GM12878 (cell line): ENCODE measurements at regions not wholly inside any gene's neighbourhood (a gene's known extent, or its start where the extent isn't known, plus 50 kb on each side); places are given as distances from the start of the nearest gene placed in this dataset.

Experiments used
- ATAC-seq: fragments of 200-7000 bp; cut with Tn5 transposase; 3 replicates; pipeline ENCODE4 v1.9.1; 2020; ENCODE audit warnings: mild to moderate bottlenecking, moderate library complexity
- BruUV-seq: library from RNA; stranded (reverse); fragments of 400-500 nt; replicated peaks from 2 replicates; lab custom pipeline; 2021; lab: Mats Ljungman, UMichigan
- CTCF ChIA-PET: fragments of 300-600 bp; sonication (Branson Sonifier 250); formaldehyde crosslinking; extraction: SDS; loops from one replicate; lab custom pipeline; 2021; ENCODE audit warnings: inconsistent platforms; lab: Yijun Ruan, JAX
- POLR2A ChIA-PET: fragments of 350-600 bp; formaldehyde crosslinking; extraction: SDS; loops from one replicate; lab custom pipeline; 2021; ENCODE audit warnings: inconsistent platforms; lab: Charles Lee
- RAD21 ChIA-PET: fragments of 300-600 bp; sonication (Branson Sonifier 250); formaldehyde crosslinking; loops from one replicate; lab custom pipeline; 2023; ENCODE audit warnings: antibody characterized with exemption; ENCODE audit not compliant: unreplicated experiment; lab: Charles Lee
- SMC1A ChIA-PET: fragments of 300-600 bp; sonication (Branson Sonifier 250); formaldehyde crosslinking; loops from one replicate; lab custom pipeline; 2023; ENCODE audit not compliant: unreplicated experiment, uncharacterized antibody; lab: Charles Lee
- DNase-seq: peaks from one replicate; pipeline ENCODE4 v3.0.0-alpha.2; 2011; ENCODE audit warnings: low read depth, low spot score
- FAIRE-seq: peaks from 3 replicates; lab custom pipeline; 2011; peaks lifted over from hg19 to GRCh38; lab: Jason Lieb, UNC
- H2AFZ ChIP-seq: 2 replicates; pipeline ENCODE4 v1.6.0; 2011; ENCODE audit warnings: low read depth, low read length, control low read depth; ENCODE audit not compliant: control insufficient read depth
- H3K27ac ChIP-seq: 2 replicates; pipeline ENCODE4 v1.5.1; 2011; ENCODE audit warnings: control low read depth; ENCODE audit not compliant: control insufficient read depth, insufficient read depth
- H3K27me3 ChIP-seq, 2 experiments: replicated peaks in 1 of 2; 2 replicates each; pipeline versions ENCODE4 v1.6.0 to v1.6.1; 2011; ENCODE audit warnings: low read length in 1 of 2; ENCODE audit not compliant: control insufficient read depth in 2 of 2, insufficient read depth in 2 of 2
- H3K36me3 ChIP-seq, 2 experiments: 2 replicates each; pipeline ENCODE4 v1.5.1; 2011; ENCODE audit warnings: low read length in 1 of 2; ENCODE audit not compliant: control insufficient read depth in 2 of 2, insufficient read depth in 2 of 2
- H3K4me1 ChIP-seq: 2 replicates; pipeline ENCODE4 v1.6.1; 2011; ENCODE audit warnings: mild to moderate bottlenecking, low read length, moderate library complexity, mixed read lengths; ENCODE audit not compliant: control insufficient read depth, insufficient read depth
- H3K4me2 ChIP-seq: 2 replicates; pipeline ENCODE4 v1.6.0; 2011; ENCODE audit warnings: control low read depth; ENCODE audit not compliant: control insufficient read depth, insufficient read depth
- H3K4me3 ChIP-seq: fragments of 200-600 bp; sonication (generic); 2 replicates; pipeline ENCODE4 v1.5.1; 2016
- H3K79me2 ChIP-seq: 2 replicates; pipeline ENCODE4 v1.6.0; 2011; ENCODE audit warnings: low read length; ENCODE audit not compliant: control insufficient read depth, insufficient read depth
- H3K9ac ChIP-seq: 2 replicates; pipeline ENCODE4 v1.8.0; 2011; ENCODE audit warnings: low read length, control low read depth, mixed read lengths; ENCODE audit not compliant: control insufficient read depth, insufficient read depth
- H3K9me3 ChIP-seq: replicated peaks from 3 replicates; pipeline ENCODE4 v1.5.1; 2011; ENCODE audit warnings: mild to moderate bottlenecking, low read length; ENCODE audit not compliant: control insufficient read depth, insufficient read depth
- H4K20me1 ChIP-seq: 2 replicates; pipeline ENCODE4 v1.6.0; 2011; ENCODE audit not compliant: control insufficient read depth, insufficient read depth
- BRCA1 ChIP-seq: IDR thresholded peaks from 2 replicates; pipeline ENCODE4 v1.6.1; 2011; ENCODE audit warnings: low read depth, low read length, improper control_type of control experiment
- EGR1 ChIP-seq, 2 experiments: IDR thresholded peaks; 1 replicate in 1 of 2; 2 replicates in 1 of 2; pipeline ENCODE4 v1.6.1; 2011 to 2012; ENCODE audit warnings: low read depth in 2 of 2, low read length in 2 of 2, borderline replicate concordance in 1 of 2, mild to moderate bottlenecking in 1 of 2, moderate library complexity in 1 of 2
- HCFC1 ChIP-seq: fragments of 150-350 bp; IDR thresholded peaks from 2 replicates; pipeline ENCODE4 v1.6.1; 2014; ENCODE audit warnings: low read length
- KLF5 ChIP-seq: fragments of 450-650 bp; IDR thresholded peaks from 2 replicates; pipeline ENCODE4 v1.6.1; 2014; ENCODE audit warnings: mild to moderate bottlenecking; ENCODE audit not compliant: partially characterized antibody
- MTA3 ChIP-seq: IDR thresholded peaks from 2 replicates; pipeline ENCODE4 v1.6.1; 2012; ENCODE audit warnings: low read length, inconsistent platforms, borderline replicate concordance
- POLR2AphosphoS2 ChIP-seq: IDR thresholded peaks from 2 replicates; pipeline ENCODE4 v1.6.1; 2011; ENCODE audit warnings: low read depth, mild to moderate bottlenecking, low read length, improper control_type of control experiment, moderate library complexity
- RFX5 ChIP-seq: IDR thresholded peaks from 2 replicates; pipeline ENCODE4 v1.6.1; 2011; ENCODE audit warnings: low read depth, low read length, improper control_type of control experiment
- SMAD5 ChIP-seq: IDR thresholded peaks from 2 replicates; pipeline ENCODE4 v1.6.1; 2016; ENCODE audit warnings: antibody characterized with exemption, low read depth
- SMARCA5 ChIP-seq: fragments of 450-650 bp; IDR thresholded peaks from 2 replicates; pipeline ENCODE4 v1.6.1; 2017; ENCODE audit warnings: mild to moderate bottlenecking
- WGBS: methylation state at CpG from one replicate; pipeline ENCODE4 v1.1.6; 2016; ENCODE audit warnings: low lambda C conversion rate; ENCODE audit not compliant: insufficient replicate concordance, insufficient coverage; ENCODE audit errors: missing lambda C conversion rate; 5-methylcytosine and 5-hydroxymethylcytosine counted together
- in situ Hi-C: fragments of 300-500 bp; cut with MboI; formaldehyde crosslinking; loops from 9 replicates; pipeline ENCODE4 v1.14.3; 2018; ENCODE audit warnings: mixed read lengths
- intact Hi-C: fragments of 100-400 bp; cut with micrococcal nuclease; formaldehyde crosslinking; loops from one replicate; pipeline ENCODE4 v1.14.2; 2022; ENCODE audit not compliant: unreplicated experiment
- TF ChIP-seq, protein P1 (sequence below): IDR thresholded peaks from 2 replicates; pipeline ENCODE4 v1.6.1; 2011; ENCODE audit warnings: borderline replicate concordance, low read depth, mild to moderate bottlenecking, moderate library complexity, low read length; ENCODE audit not compliant: insufficient read depth, poor library complexity, severe bottlenecking
- TF ChIP-seq, protein P2 (sequence below): fragments of 450-650 bp; IDR thresholded peaks from 2 replicates; pipeline ENCODE4 v1.6.1; 2017; ENCODE audit warnings: mild to moderate bottlenecking, moderate library complexity
- TF ChIP-seq, protein P3 (sequence below): fragments of 450-650 bp; IDR thresholded peaks from 2 replicates; pipeline ENCODE4 v1.6.1; 2017; ENCODE audit warnings: mild to moderate bottlenecking, moderate library complexity

DNA sequence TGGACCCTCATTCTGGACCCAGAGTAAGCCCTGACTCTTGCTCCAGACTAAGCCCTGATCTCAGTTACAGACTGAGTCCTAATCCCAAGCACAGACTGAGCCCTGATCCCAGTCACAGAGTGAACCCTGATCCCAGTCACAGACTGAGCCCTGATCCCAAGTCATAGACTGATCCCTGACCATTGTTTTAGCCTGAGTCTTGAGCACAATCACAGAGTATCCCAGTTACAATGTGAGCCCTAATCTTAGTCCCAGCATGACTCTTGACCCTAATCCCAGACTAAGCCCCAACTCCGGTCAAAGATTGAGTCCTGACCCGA is 240.6 kb downstream of the RBM19 start:
- no peak for ATAC-seq
- no peaks in the 10 kb centered on the region for H4K20me1 ChIP-seq
- ChIA-PET CTCF (interaction anchor here (0.5 kb wide), 1 partner anchor 315 kb away, joined by 4 read pairs; no protein-coding TSS in a partner anchor), RAD21 (no interaction called here), SMC1A (no interaction called here), POLR2A (no interaction called here)
- no peak overlapping the region for H3K9ac ChIP-seq
- no peak for FAIRE-seq
- H3K4me3 ChIP-seq: no peak overlapping the region
- H3K4me1 ChIP-seq: no peaks in the 10 kb centered on the region
- no peaks in the 10 kb centered on the region; the same call in 2 of the 3 replicates for H3K9me3 ChIP-seq
- no peaks in the 10 kb centered on the region; a peak in 1 of 4 replicates for H3K27me3 ChIP-seq
- H3K36me3 ChIP-seq: no peaks in the 10 kb centered on the region
- no peak overlapping the region for H3K4me2 ChIP-seq
- no TSS peak for BruUV-seq
- H3K79me2 ChIP-seq: no peaks in the 10 kb centered on the region
- no peak overlapping the region for H2AFZ ChIP-seq
- no peak for DNase-seq
- in situ Hi-C loops: no loop called here
- intact Hi-C loops: no loop called here
- WGBS: 0% methylated on average over 2 of the region's 2 CpGs
- TF ChIP-seq, protein P1, sequence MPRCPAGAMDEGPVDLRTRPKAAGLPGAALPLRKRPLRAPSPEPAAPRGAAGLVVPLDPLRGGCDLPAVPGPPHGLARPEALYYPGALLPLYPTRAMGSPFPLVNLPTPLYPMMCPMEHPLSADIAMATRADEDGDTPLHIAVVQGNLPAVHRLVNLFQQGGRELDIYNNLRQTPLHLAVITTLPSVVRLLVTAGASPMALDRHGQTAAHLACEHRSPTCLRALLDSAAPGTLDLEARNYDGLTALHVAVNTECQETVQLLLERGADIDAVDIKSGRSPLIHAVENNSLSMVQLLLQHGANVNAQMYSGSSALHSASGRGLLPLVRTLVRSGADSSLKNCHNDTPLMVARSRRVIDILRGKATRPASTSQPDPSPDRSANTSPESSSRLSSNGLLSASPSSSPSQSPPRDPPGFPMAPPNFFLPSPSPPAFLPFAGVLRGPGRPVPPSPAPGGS: no peak
- TF ChIP-seq SMARCA5: no peak
- TF ChIP-seq EGR1 (IDR thresholded peaks at IDR 0.05; ENCODE audit: borderline replicate concordance in 1 of 2, low read depth in 2 of 2, low read length in 2 of 2): no peak
- no peak for TF ChIP-seq RFX5
- TF ChIP-seq SMAD5: no peak
- TF ChIP-seq KLF5: no peak
- TF ChIP-seq POLR2AphosphoS2: no peak
- TF ChIP-seq, protein P2, sequence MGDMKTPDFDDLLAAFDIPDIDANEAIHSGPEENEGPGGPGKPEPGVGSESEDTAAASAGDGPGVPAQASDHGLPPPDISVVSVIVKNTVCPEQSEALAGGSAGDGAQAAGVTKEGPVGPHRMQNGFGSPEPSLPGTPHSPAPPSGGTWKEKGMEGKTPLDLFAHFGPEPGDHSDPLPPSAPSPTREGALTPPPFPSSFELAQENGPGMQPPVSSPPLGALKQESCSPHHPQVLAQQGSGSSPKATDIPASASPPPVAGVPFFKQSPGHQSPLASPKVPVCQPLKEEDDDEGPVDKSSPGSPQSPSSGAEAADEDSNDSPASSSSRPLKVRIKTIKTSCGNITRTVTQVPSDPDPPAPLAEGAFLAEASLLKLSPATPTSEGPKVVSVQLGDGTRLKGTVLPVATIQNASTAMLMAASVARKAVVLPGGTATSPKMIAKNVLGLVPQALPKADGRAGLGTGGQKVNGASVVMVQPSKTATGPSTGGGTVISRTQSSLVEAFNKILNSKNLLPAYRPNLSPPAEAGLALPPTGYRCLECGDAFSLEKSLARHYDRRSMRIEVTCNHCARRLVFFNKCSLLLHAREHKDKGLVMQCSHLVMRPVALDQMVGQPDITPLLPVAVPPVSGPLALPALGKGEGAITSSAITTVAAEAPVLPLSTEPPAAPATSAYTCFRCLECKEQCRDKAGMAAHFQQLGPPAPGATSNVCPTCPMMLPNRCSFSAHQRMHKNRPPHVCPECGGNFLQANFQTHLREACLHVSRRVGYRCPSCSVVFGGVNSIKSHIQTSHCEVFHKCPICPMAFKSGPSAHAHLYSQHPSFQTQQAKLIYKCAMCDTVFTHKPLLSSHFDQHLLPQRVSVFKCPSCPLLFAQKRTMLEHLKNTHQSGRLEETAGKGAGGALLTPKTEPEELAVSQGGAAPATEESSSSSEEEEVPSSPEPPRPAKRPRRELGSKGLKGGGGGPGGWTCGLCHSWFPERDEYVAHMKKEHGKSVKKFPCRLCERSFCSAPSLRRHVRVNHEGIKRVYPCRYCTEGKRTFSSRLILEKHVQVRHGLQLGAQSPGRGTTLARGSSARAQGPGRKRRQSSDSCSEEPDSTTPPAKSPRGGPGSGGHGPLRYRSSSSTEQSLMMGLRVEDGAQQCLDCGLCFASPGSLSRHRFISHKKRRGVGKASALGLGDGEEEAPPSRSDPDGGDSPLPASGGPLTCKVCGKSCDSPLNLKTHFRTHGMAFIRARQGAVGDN: no peak
- TF ChIP-seq MTA3: no peak
- no peak for TF ChIP-seq BRCA1
- TF ChIP-seq HCFC1: no peak
- TF ChIP-seq, protein P3, sequence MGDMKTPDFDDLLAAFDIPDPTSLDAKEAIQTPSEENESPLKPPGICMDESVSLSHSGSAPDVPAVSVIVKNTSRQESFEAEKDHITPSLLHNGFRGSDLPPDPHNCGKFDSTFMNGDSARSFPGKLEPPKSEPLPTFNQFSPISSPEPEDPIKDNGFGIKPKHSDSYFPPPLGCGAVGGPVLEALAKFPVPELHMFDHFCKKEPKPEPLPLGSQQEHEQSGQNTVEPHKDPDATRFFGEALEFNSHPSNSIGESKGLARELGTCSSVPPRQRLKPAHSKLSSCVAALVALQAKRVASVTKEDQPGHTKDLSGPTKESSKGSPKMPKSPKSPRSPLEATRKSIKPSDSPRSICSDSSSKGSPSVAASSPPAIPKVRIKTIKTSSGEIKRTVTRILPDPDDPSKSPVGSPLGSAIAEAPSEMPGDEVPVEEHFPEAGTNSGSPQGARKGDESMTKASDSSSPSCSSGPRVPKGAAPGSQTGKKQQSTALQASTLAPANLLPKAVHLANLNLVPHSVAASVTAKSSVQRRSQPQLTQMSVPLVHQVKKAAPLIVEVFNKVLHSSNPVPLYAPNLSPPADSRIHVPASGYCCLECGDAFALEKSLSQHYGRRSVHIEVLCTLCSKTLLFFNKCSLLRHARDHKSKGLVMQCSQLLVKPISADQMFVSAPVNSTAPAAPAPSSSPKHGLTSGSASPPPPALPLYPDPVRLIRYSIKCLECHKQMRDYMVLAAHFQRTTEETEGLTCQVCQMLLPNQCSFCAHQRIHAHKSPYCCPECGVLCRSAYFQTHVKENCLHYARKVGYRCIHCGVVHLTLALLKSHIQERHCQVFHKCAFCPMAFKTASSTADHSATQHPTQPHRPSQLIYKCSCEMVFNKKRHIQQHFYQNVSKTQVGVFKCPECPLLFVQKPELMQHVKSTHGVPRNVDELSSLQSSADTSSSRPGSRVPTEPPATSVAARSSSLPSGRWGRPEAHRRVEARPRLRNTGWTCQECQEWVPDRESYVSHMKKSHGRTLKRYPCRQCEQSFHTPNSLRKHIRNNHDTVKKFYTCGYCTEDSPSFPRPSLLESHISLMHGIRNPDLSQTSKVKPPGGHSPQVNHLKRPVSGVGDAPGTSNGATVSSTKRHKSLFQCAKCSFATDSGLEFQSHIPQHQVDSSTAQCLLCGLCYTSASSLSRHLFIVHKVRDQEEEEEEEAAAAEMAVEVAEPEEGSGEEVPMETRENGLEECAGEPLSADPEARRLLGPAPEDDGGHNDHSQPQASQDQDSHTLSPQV: no peak
- no peak overlapping the region for H3K27ac ChIP-seq
